AG10803 (cell line): ENCODE measurements at regions not wholly inside any gene's neighbourhood (a gene's known extent, or its start where the extent isn't known, plus 50 kb on each side); places are given as distances from the start of the nearest gene placed in this dataset.

Experiments used
- DNase-seq: peaks from one replicate; pipeline ENCODE4 v3.0.0; 2010; ENCODE audit warnings: low read depth
- H3K4me3 ChIP-seq: 2 replicates; pipeline ENCODE4 v1.5.1; 2011; ENCODE audit warnings: mild to moderate bottlenecking, low read length, control low read depth
- CTCF ChIP-seq: conservative IDR thresholded peaks from 2 replicates; pipeline ENCODE4 v1.5.1; 2011; ENCODE audit warnings: mild to moderate bottlenecking, low read length, control low read depth, inconsistent platforms

DNA sequence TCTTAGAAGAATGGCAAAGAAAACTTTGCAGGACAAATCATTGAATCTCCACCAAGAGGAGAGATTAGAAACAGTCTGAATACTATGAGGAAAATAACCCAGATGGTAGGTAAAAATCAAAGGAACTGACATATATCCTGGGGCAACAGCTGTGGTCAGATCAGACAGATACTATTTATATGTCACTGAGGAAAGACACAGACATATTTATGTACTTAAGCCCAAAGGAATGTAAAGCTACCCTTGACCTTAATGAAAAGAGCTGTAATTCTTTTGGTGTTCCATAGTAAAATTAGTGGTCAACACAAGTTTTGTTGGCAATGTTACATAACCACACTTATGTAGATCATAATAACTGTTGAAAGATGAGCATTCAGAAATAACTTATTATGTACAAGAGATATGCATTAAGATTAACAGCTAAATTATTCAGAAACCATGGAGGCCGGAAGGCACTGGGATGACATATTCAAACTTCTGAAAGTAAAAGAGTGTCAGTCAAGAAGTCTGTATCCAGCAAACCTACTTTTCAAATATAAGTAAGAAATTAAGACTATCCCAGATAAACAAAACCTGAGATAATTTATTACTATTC lies 166.1 kb upstream of the SAMSN1 start:
- no peak for TF ChIP-seq CTCF
- no peak overlapping the region for H3K4me3 ChIP-seq
- DNase-seq = no peak

DNA sequence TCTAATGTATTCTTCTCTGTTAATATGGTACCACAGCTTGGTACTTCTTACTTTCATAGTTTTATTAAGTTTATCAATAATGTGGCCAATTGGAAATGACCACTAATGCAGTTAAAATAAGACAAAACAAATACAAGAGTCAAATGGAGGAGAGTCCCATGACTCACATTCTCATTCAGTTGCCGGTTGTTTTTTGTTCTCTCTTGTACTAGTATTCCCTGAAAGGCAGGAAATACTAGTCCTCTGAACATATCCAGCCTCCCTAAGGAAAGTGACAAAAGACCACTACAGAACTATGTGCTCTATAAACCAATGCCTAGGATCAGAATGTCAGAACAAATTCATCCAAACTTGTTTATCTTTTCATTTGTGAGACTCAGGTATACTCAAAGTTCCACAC lies 165.2 kb upstream of the SAMSN1 start:
- no peak for TF ChIP-seq CTCF
- DNase-seq = no peak

DNA sequence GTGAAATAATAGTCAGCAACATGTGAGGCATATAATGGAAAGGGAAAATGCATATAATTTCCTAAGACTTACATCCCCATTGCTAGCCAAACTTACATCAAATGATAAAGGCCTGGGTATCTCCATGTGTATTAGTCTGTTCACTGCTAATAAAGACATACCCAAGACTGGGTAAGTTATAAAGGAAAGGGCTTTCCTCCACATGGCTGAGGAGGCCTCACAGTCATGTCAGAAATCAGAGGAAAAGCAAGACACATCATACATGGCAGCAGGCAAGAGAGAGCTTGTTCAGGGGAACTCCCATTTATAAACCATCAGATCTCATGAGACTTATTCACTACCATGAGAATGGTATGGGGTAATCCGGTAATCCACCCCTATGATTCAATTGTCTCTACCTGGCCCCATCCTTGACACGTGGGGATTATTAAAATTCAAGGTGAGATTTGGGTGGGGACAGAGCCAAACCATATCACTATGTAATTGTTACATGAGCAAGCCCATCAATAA lies 161.5 kb upstream of the SAMSN1 start:
- DNase-seq = no peak
- no peak for TF ChIP-seq CTCF
- no peak overlapping the region for H3K4me3 ChIP-seq

More for the DNA sequence above, 165.2 kb upstream of the SAMSN1 start:
- no peak overlapping the region for H3K4me3 ChIP-seq

DNA sequence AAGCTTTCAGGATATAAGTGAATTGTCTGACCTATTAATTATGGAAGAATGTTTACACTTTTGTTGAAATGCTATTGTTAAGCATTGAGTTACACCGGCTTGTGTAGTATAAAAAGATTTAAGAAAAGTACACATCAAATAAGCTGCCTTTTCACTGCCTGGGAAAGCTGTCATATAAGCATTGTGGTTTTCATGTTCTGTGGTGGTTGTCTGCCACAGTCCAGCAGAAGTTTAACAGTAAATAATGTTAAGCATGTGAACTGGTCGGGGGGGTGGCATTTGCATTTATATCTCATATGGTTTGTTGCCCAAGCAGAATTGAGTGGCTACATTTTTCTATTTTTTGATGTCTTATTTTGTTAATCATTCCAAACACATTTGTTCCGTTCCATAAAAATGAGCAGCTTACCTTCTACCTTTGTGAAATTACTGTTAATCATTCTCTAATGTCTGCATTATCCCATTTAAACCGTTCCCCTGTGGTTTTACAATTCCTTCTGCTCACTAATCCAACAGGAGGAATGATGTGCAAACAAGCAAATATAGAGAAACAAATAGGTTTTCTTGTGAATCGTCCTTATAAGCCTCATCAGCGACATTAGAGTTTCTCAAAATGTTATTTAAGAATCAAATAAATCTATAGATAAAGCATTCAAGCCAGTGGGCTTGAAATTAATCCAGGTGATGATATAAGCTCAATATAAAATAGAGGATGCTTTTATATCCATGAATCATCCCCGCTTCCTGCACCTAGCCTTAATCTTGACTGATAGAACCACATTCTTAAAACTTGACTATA lies 160.8 kb upstream of the SAMSN1 start:
- no peak overlapping the region for H3K4me3 ChIP-seq

GRCh38 chr21:14699433-14700407 lies 153.6 kb upstream of the SAMSN1 start:
- DNase-seq = no peak
- TF ChIP-seq CTCF = no peak
- no peak overlapping the region for H3K4me3 ChIP-seq

More for the DNA sequence above, 160.8 kb upstream of the SAMSN1 start:
- no peak for TF ChIP-seq CTCF
- no peak for DNase-seq

GRCh38 chr21:14697769-14698168 lies 151.7 kb upstream of the SAMSN1 start:
- DNase-seq = no peak
- no peak overlapping the region for H3K4me3 ChIP-seq
- TF ChIP-seq CTCF = no peak
